HepG2 (cell line): ENCODE measurements at regions not wholly inside any gene's neighbourhood (a gene's known extent, or its start where the extent isn't known, plus 50 kb on each side); places are given as distances from the start of the nearest gene placed in this dataset.
A peak's percentile ranks its signal among the peaks of the same experiment; 100 is the strongest.
"Not testable (repeated sequence)": the region's sequence is repeated elsewhere in the genome, so short reads cannot be mapped to it uniquely, and the experiment has no call there.

ENCODE experiments used
- ATAC-seq: fragments of 200-7000 bp; cut with Tn5 transposase; 3 replicates; pipeline ENCODE4 v1.9.1; 2020; ENCODE audit warnings: mild to moderate bottlenecking, moderate library complexity
- BruUV-seq: library from RNA; stranded (reverse); fragments of 400-500 nt; replicated peaks from 2 replicates; lab custom pipeline; 2021; lab: Mats Ljungman, UMichigan
- CTCF ChIA-PET: fragments of 300-600 bp; formaldehyde crosslinking; extraction: SDS; loops from one replicate; lab custom pipeline; 2021; ENCODE audit warnings: low total read pairs, inconsistent platforms, low intra/inter-chr PET ratio; lab: Yijun Ruan, JAX
- POLR2A ChIA-PET: fragments of 350-600 bp; sonication (Branson Sonifier 250); formaldehyde crosslinking; loops from one replicate; lab custom pipeline; 2020; ENCODE audit warnings: antibody characterized with exemption, inconsistent platforms; lab: Yijun Ruan, JAX
- DNase-seq: peaks from one replicate; pipeline ENCODE4 v3.0.0-alpha.2; 2015; ENCODE audit warnings: low spot score
- FAIRE-seq: peaks from 3 replicates; lab custom pipeline; 2011; peaks lifted over from hg19 to GRCh38; lab: Jason Lieb, UNC
- H2AFZ ChIP-seq: one replicate; pipeline ENCODE4 v1.6.1; 2011; ENCODE audit warnings: low read length, inconsistent platforms
- H3K27ac ChIP-seq: fragments of 300-600 bp; 3 replicates; pipeline ENCODE4 v1.8.0; 2011; ENCODE audit warnings: mixed run types, mild to moderate bottlenecking, mixed read lengths, low read length, inconsistent platforms; ENCODE audit not compliant: insufficient read depth; ENCODE audit errors: extremely low read length
- H3K27me3 ChIP-seq, 2 experiments: fragments of 200-600 bp in 1 of 2; 2 replicates in 1 of 2; 3 replicates in 1 of 2; pipeline versions ENCODE4 v1.6.0 to v1.8.0; 2011; ENCODE audit warnings: low read length in 2 of 2, mild to moderate bottlenecking in 2 of 2, moderate library complexity in 2 of 2, inconsistent platforms in 1 of 2; ENCODE audit not compliant: insufficient read depth in 2 of 2, control insufficient read depth in 1 of 2
- H3K36me3 ChIP-seq, 2 experiments: fragments of 200-600 bp in 1 of 2; replicated peaks in 1 of 2; 2 replicates in 1 of 2; 3 replicates in 1 of 2; pipeline versions ENCODE4 v1.5.1 to v1.8.0; 2011; ENCODE audit warnings: low read length in 2 of 2, inconsistent platforms in 1 of 2; ENCODE audit not compliant: insufficient read depth in 2 of 2, control insufficient read depth in 1 of 2
- H3K4me1 ChIP-seq: 2 replicates; pipeline ENCODE4 v1.5.1; 2012; ENCODE audit warnings: low read length, inconsistent platforms; ENCODE audit not compliant: insufficient read depth
- H3K4me2 ChIP-seq: 2 replicates; pipeline ENCODE4 v1.6.0; 2011; ENCODE audit warnings: low read depth, low read length, inconsistent platforms
- H3K4me3 ChIP-seq, 3 experiments: fragments of 200-600 bp in 1 of 3; sonication (generic), shearing (Covaris generic) in 1 of 3; replicated peaks in 1 of 3; 2 replicates each; pipeline ENCODE4 v1.5.1; 2011 to 2016; ENCODE audit warnings: low read length in 3 of 3, inconsistent platforms in 2 of 3, low read depth in 2 of 3, mild to moderate bottlenecking in 2 of 3, control low read depth in 1 of 3, mixed read lengths in 1 of 3; ENCODE audit not compliant: insufficient read depth in 1 of 3
- H3K79me2 ChIP-seq: one replicate; pipeline ENCODE4 v1.6.1; 2011; ENCODE audit warnings: low read length, inconsistent platforms; ENCODE audit not compliant: insufficient read depth
- H3K9ac ChIP-seq: 2 replicates; pipeline ENCODE4 v1.6.0; 2011; ENCODE audit warnings: mild to moderate bottlenecking, low read depth, low read length, inconsistent platforms; ENCODE audit not compliant: insufficient read depth
- H3K9me3 ChIP-seq: 2 replicates; pipeline ENCODE4 v1.5.1; 2012; ENCODE audit warnings: mild to moderate bottlenecking, low read length
- H4K20me1 ChIP-seq: 2 replicates; pipeline ENCODE4 v1.6.0; 2011; ENCODE audit warnings: inconsistent platforms, mild to moderate bottlenecking, low read length, moderate library complexity; ENCODE audit not compliant: insufficient read depth
- CAMTA2 ChIP-seq: sonication (generic); formaldehyde crosslinking; IDR thresholded peaks from 2 replicates; pipeline ENCODE4 v1.4.0; 2020; ENCODE audit warnings: mild to moderate bottlenecking, missing genetic modification reagents, borderline replicate concordance
- GATAD2A ChIP-seq: IDR thresholded peaks from 2 replicates; pipeline ENCODE4 v1.6.1; 2016
- KAT7 ChIP-seq: IDR thresholded peaks from 2 replicates; pipeline ENCODE4 v1.6.1; 2018; ENCODE audit warnings: borderline replicate concordance, missing compliant biosample characterization
- MAFF ChIP-seq: IDR thresholded peaks from 2 replicates; pipeline ENCODE4 v1.6.1; 2011; ENCODE audit warnings: low read depth, low read length, improper control_type of control experiment
- MAFK ChIP-seq, 2 experiments: IDR thresholded peaks in 1 of 2; conservative IDR thresholded peaks in 1 of 2; 2 replicates each; pipeline ENCODE4 v1.6.1; 2011; ENCODE audit warnings: improper control_type of control experiment in 2 of 2, low read length in 2 of 2
- MED1 ChIP-seq: sonication (generic); formaldehyde crosslinking; IDR thresholded peaks from 2 replicates; pipeline ENCODE4 v1.4.0; 2020; ENCODE audit warnings: missing genetic modification reagents
- SCMH1 ChIP-seq: sonication (generic); formaldehyde crosslinking; IDR thresholded peaks from 2 replicates; pipeline ENCODE4 v1.9.0; 2021; ENCODE audit warnings: missing genetic modification reagents, mild to moderate bottlenecking, borderline replicate concordance
- ZNF205 ChIP-seq: IDR thresholded peaks from 2 replicates; pipeline ENCODE4 v1.6.1; 2018; ENCODE audit warnings: missing biosample characterization, missing genetic modification reagents
- in situ Hi-C: cut with HindIII; loops from 2 replicates; pipeline ENCODE4 v1.10.0; 2017; ENCODE audit warnings: low pct_unique_long_range_greater_than_20kb; ENCODE audit not compliant: extremely low pct_ligation_motif_present
- intact Hi-C: fragments of 100-400 bp; cut with micrococcal nuclease; formaldehyde crosslinking; loops from one replicate; pipeline ENCODE4 v1.10.0; 2022; ENCODE audit not compliant: unreplicated experiment
- TF ChIP-seq, protein P1 (sequence below): sonication (generic); formaldehyde crosslinking; IDR thresholded peaks from 2 replicates; pipeline ENCODE4 v1.8.0; 2022; ENCODE audit warnings: missing genetic modification reagents, mild to moderate bottlenecking, inconsistent platforms, borderline replicate concordance

- no peak for TF ChIP-seq SCMH1
- TF ChIP-seq, protein P1, sequence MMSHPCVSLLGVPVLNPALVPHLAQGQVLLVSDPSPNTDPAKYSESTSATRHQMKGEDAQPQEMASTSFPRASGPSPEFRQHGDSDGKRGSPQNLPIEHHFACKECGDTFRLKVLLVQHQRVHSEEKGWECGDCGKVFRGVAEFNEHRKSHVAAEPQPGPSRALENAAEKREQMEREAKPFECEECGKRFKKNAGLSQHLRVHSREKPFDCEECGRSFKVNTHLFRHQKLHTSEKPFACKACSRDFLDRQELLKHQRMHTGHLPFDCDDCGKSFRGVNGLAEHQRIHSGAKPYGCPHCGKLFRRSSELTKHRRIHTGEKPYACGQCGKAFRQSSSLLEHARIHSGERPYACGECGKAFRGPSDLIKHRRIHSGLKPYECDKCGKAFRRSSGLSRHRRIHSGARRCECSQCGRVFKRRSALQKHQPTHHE (CRISPR knock-in tag): no peak
- TF ChIP-seq ZNF205 (CRISPR knock-in tag): no peak
- no peak for TF ChIP-seq CAMTA2 (CRISPR knock-in tag)
- TF ChIP-seq GATAD2A: no peak
- no peak for TF ChIP-seq MED1 (CRISPR knock-in tag)
- TF ChIP-seq KAT7 (CRISPR knock-in tag): no peak
Observed at GRCh38 chr2:207231967-207232366, 66.2 kb upstream of the KLF7 start (continued).

- BruUV-seq, H3K36me3 ChIP-seq, in situ Hi-C loops, H3K4me2 ChIP-seq, FAIRE-seq, H4K20me1 ChIP-seq, DNase-seq, H3K27me3 ChIP-seq, CTCF ChIA-PET, H2AFZ ChIP-seq, H3K4me3 ChIP-seq, H3K4me1 ChIP-seq, POLR2A ChIA-PET, H3K27ac ChIP-seq, H3K79me2 ChIP-seq, H3K9me3 ChIP-seq, ATAC-seq, H3K9ac ChIP-seq, intact Hi-C loops: not testable (repeated sequence)
- peak; percentile 52 to 57 for TF ChIP-seq MAFK (conservative IDR thresholded peaks at IDR 0.05 in 1 of 2, IDR thresholded peaks at IDR 0.05 in 1 of 2; ENCODE audit: low read length in 2 of 2)
- TF ChIP-seq MAFF: 0 out of 2 replicates have a peak, but pooled peaks have one; percentile 35
Observed at GRCh38 chr2:207233141-207233540, 67.4 kb upstream of the KLF7 start.
